ENCODE measurements at regions not wholly inside any gene's neighbourhood (a gene's known extent, or its start where the extent isn't known, plus 50 kb on each side); places are given as distances from the start of the nearest gene placed in this dataset.

DNA sequence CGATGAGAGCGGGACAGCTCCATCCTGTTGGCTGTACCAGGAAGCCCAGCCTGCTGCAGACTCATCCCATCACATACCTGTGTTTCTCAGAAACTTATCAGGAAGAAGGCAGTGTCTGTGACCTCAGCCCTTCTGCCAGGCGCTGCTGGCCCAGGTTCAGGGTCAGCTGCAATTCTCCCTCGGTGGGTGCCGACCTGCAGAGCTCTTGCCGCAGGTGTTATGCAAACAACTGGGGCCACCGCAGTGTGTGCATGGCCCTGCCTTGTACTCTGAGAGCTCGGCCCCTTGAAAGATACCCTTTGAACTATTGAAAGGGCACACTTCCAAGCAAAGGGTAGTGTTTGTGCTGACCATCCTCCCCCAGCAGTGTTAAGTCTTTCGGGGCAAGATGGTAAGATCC, 322.2 kb upstream of the DIO3 start (continued):
- TF ChIP-seq, protein P1, sequence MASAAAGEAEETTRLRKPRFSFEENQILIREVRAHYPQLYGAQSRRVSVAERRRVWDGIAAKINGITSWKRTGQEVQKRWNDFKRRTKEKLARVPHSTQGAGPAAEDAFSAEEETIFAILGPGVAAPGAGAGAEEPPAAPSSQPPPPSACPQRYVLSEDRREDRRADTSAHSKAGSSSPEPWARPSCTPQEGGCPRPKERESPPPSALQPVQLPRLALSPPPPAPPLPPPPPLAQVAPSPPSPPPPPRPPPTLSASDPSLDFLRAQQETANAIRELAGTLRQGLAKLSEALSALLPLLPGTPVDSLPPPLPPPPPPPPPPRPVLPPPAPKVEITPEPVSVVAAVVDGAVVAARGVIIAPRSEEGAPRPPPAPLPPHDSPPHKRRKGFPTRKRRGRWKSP (CRISPR knock-in tag; IDR thresholded peaks at IDR 0.05): no peak
- TF ChIP-seq, protein P2, sequence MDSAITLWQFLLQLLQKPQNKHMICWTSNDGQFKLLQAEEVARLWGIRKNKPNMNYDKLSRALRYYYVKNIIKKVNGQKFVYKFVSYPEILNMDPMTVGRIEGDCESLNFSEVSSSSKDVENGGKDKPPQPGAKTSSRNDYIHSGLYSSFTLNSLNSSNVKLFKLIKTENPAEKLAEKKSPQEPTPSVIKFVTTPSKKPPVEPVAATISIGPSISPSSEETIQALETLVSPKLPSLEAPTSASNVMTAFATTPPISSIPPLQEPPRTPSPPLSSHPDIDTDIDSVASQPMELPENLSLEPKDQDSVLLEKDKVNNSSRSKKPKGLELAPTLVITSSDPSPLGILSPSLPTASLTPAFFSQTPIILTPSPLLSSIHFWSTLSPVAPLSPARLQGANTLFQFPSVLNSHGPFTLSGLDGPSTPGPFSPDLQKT (CRISPR knock-in tag; IDR thresholded peaks at IDR 0.05; ENCODE audit: borderline replicate concordance): no peak
- TF ChIP-seq PTBP1 (IDR thresholded peaks at IDR 0.05; ENCODE audit: low read depth, low read length, poor library complexity, severe bottlenecking): no peak
- no peak for TF ChIP-seq ZNF839 (CRISPR knock-in tag; IDR thresholded peaks at IDR 0.05; ENCODE audit: borderline replicate concordance)
- no peak for TF ChIP-seq RBFOX2 (IDR thresholded peaks at IDR 0.05; ENCODE audit: low read depth, low read length)
- TF ChIP-seq HOXA7 (CRISPR knock-in tag; IDR thresholded peaks at IDR 0.05): no peak
- no peak for TF ChIP-seq XBP1 (CRISPR knock-in tag; IDR thresholded peaks at IDR 0.05)
- no peak for TF ChIP-seq SMAD1 (CRISPR knock-in tag; IDR thresholded peaks at IDR 0.05; ENCODE audit: borderline replicate concordance, low read depth)
- TF ChIP-seq, protein P3, sequence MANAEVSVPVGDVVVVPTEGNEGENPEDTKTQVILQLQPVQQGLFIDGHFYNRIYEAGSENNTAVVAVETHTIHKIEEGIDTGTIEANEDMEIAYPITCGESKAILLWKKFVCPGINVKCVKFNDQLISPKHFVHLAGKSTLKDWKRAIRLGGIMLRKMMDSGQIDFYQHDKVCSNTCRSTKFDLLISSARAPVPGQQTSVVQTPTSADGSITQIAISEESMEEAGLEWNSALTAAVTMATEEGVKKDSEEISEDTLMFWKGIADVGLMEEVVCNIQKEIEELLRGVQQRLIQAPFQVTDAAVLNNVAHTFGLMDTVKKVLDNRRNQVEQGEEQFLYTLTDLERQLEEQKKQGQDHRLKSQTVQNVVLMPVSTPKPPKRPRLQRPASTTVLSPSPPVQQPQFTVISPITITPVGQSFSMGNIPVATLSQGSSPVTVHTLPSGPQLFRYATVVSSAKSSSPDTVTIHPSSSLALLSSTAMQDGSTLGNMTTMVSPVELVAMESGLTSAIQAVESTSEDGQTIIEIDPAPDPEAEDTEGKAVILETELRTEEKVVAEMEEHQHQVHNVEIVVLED (CRISPR knock-in tag; IDR thresholded peaks at IDR 0.05; ENCODE audit: borderline replicate concordance): no peak; the same call in 1 of the 2 replicates
- no peak for TF ChIP-seq ZNF569 (CRISPR knock-in tag; IDR thresholded peaks at IDR 0.05; ENCODE audit: borderline replicate concordance)
- TF ChIP-seq SALL1 (CRISPR knock-in tag; IDR thresholded peaks at IDR 0.05): peak; percentile 92
- no peak for TF ChIP-seq SMARCE1 (IDR thresholded peaks at IDR 0.05; ENCODE audit: borderline replicate concordance)
- TF ChIP-seq GATAD1 (CRISPR knock-in tag; IDR thresholded peaks at IDR 0.05): peak; percentile 47; the same call in 1 of the 2 replicates
- TF ChIP-seq CHCHD3 (CRISPR knock-in tag; IDR thresholded peaks at IDR 0.05): no peak
- TF ChIP-seq PHF5A (CRISPR knock-in tag; IDR thresholded peaks at IDR 0.05; ENCODE audit: low read depth, unreplicated experiment): no peak
- no peak for TF ChIP-seq KLF12 (CRISPR knock-in tag; IDR thresholded peaks at IDR 0.05; ENCODE audit: borderline replicate concordance)
- TF ChIP-seq TGIF2 (CRISPR knock-in tag; IDR thresholded peaks at IDR 0.05): no peak
- TF ChIP-seq, protein P4, sequence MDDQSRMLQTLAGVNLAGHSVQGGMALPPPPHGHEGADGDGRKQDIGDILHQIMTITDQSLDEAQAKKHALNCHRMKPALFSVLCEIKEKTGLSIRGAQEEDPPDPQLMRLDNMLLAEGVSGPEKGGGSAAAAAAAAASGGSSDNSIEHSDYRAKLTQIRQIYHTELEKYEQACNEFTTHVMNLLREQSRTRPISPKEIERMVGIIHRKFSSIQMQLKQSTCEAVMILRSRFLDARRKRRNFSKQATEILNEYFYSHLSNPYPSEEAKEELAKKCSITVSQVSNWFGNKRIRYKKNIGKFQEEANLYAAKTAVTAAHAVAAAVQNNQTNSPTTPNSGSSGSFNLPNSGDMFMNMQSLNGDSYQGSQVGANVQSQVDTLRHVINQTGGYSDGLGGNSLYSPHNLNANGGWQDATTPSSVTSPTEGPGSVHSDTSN (CRISPR knock-in tag; IDR thresholded peaks at IDR 0.05; ENCODE audit: borderline replicate concordance): no peak
- TF ChIP-seq, protein P5, sequence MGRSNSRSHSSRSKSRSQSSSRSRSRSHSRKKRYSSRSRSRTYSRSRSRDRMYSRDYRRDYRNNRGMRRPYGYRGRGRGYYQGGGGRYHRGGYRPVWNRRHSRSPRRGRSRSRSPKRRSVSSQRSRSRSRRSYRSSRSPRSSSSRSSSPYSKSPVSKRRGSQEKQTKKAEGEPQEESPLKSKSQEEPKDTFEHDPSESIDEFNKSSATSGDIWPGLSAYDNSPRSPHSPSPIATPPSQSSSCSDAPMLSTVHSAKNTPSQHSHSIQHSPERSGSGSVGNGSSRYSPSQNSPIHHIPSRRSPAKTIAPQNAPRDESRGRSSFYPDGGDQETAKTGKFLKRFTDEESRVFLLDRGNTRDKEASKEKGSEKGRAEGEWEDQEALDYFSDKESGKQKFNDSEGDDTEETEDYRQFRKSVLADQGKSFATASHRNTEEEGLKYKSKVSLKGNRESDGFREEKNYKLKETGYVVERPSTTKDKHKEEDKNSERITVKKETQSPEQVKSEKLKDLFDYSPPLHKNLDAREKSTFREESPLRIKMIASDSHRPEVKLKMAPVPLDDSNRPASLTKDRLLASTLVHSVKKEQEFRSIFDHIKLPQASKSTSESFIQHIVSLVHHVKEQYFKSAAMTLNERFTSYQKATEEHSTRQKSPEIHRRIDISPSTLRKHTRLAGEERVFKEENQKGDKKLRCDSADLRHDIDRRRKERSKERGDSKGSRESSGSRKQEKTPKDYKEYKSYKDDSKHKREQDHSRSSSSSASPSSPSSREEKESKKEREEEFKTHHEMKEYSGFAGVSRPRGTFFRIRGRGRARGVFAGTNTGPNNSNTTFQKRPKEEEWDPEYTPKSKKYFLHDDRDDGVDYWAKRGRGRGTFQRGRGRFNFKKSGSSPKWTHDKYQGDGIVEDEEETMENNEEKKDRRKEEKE (IDR thresholded peaks at IDR 0.05): no peak
- TF ChIP-seq, protein P6, sequence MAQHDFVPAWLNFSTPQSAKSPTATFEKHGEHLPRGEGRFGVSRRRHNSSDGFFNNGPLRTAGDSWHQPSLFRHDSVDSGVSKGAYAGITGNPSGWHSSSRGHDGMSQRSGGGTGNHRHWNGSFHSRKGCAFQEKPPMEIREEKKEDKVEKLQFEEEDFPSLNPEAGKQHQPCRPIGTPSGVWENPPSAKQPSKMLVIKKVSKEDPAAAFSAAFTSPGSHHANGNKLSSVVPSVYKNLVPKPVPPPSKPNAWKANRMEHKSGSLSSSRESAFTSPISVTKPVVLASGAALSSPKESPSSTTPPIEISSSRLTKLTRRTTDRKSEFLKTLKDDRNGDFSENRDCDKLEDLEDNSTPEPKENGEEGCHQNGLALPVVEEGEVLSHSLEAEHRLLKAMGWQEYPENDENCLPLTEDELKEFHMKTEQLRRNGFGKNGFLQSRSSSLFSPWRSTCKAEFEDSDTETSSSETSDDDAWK (CRISPR knock-in tag; IDR thresholded peaks at IDR 0.05): no peak
- TF ChIP-seq SMAD3 (CRISPR knock-in tag; IDR thresholded peaks at IDR 0.05): peak; percentile 72; the same call in 1 of the 2 replicates
- peak; percentile 99 for TF ChIP-seq MTA1 (CRISPR knock-in tag; IDR thresholded peaks at IDR 0.05; ENCODE audit: borderline replicate concordance)
